DOHH2 (cell line): ENCODE measurements at regions not wholly inside any gene's neighbourhood (a gene's known extent, or its start where the extent isn't known, plus 50 kb on each side); places are given as distances from the start of the nearest gene placed in this dataset.

ENCODE experiments used
- EZH2phosphoT487 ChIP-seq: fragments of 200-600 bp; sonication (generic); IDR thresholded peaks from 2 replicates; pipeline ENCODE4 v1.6.1; 2017; ENCODE audit warnings: borderline replicate concordance, mild to moderate bottlenecking, antibody characterized with exemption, low read length, moderate library complexity, mixed read lengths
- TF ChIP-seq, protein P1 (sequence below): fragments of 200-600 bp; sonication (generic); IDR thresholded peaks from one replicate; pipeline ENCODE4 v1.5.1; 2014; ENCODE audit warnings: antibody characterized with exemption, mild to moderate bottlenecking, low read depth, low read length; ENCODE audit not compliant: poor library complexity, severe bottlenecking

GRCh38 chr5:39670391-39670790, 245.6 kb upstream of the DAB2 start:
- TF ChIP-seq, protein P1, sequence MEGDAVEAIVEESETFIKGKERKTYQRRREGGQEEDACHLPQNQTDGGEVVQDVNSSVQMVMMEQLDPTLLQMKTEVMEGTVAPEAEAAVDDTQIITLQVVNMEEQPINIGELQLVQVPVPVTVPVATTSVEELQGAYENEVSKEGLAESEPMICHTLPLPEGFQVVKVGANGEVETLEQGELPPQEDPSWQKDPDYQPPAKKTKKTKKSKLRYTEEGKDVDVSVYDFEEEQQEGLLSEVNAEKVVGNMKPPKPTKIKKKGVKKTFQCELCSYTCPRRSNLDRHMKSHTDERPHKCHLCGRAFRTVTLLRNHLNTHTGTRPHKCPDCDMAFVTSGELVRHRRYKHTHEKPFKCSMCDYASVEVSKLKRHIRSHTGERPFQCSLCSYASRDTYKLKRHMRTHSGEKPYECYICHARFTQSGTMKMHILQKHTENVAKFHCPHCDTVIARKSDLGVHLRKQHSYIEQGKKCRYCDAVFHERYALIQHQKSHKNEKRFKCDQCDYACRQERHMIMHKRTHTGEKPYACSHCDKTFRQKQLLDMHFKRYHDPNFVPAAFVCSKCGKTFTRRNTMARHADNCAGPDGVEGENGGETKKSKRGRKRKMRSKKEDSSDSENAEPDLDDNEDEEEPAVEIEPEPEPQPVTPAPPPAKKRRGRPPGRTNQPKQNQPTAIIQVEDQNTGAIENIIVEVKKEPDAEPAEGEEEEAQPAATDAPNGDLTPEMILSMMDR = no peak
- no peak for TF ChIP-seq EZH2phosphoT487
